HEK293T (cell line): ENCODE measurements at regions not wholly inside any gene's neighbourhood (a gene's known extent, or its start where the extent isn't known, plus 50 kb on each side); places are given as distances from the start of the nearest gene placed in this dataset.

Experiments
- ARNT ChIP-seq: fragments of 450-650 bp; IDR thresholded peaks from 2 replicates; pipeline ENCODE4 v1.6.1; 2017; ENCODE audit warnings: mild to moderate bottlenecking
- BHLHE40 ChIP-seq: fragments of 450-650 bp; IDR thresholded peaks from 2 replicates; pipeline ENCODE4 v1.6.1; 2016; ENCODE audit warnings: mild to moderate bottlenecking, moderate library complexity, borderline replicate concordance
- CTBP1 ChIP-seq: fragments of 450-650 bp; IDR thresholded peaks from 2 replicates; pipeline ENCODE4 v1.6.1; 2016; ENCODE audit warnings: borderline replicate concordance
- ELF4 ChIP-seq: fragments of 450-650 bp; IDR thresholded peaks from 2 replicates; pipeline ENCODE4 v1.6.1; 2017; ENCODE audit warnings: antibody characterized with exemption
- FOXA1 ChIP-seq: fragments of 450-650 bp; IDR thresholded peaks from 2 replicates; pipeline ENCODE4 v1.6.1; 2016; ENCODE audit warnings: mild to moderate bottlenecking
- FOXK2 ChIP-seq: fragments of 450-650 bp; IDR thresholded peaks from 2 replicates; pipeline ENCODE4 v1.6.1; 2016; ENCODE audit warnings: mild to moderate bottlenecking
- FOXM1 ChIP-seq: fragments of 450-650 bp; IDR thresholded peaks from 2 replicates; pipeline ENCODE4 v1.6.1; 2017; ENCODE audit warnings: mild to moderate bottlenecking, borderline replicate concordance
- HDGF ChIP-seq: fragments of 450-650 bp; IDR thresholded peaks from 2 replicates; pipeline ENCODE4 v1.6.1; 2017; ENCODE audit warnings: antibody characterized with exemption, borderline replicate concordance
- NFRKB ChIP-seq: fragments of 450-650 bp; IDR thresholded peaks from 2 replicates; pipeline ENCODE4 v1.6.1; 2016; ENCODE audit warnings: mild to moderate bottlenecking, moderate library complexity
- SP1 ChIP-seq: fragments of 450-650 bp; IDR thresholded peaks from 2 replicates; pipeline ENCODE4 v1.6.1; 2017
- SUZ12 ChIP-seq: fragments of 450-650 bp; IDR thresholded peaks from 2 replicates; pipeline ENCODE4 v1.6.1; 2016; ENCODE audit warnings: mild to moderate bottlenecking
- TARDBP ChIP-seq: fragments of 450-650 bp; IDR thresholded peaks from 2 replicates; pipeline ENCODE4 v1.6.1; 2016
- ZNF384 ChIP-seq: fragments of 450-650 bp; IDR thresholded peaks from 2 replicates; pipeline ENCODE4 v1.6.1; 2016
- TF ChIP-seq, protein P1 (sequence below): fragments of 450-650 bp; IDR thresholded peaks from 2 replicates; pipeline ENCODE4 v1.6.1; 2016

DNA sequence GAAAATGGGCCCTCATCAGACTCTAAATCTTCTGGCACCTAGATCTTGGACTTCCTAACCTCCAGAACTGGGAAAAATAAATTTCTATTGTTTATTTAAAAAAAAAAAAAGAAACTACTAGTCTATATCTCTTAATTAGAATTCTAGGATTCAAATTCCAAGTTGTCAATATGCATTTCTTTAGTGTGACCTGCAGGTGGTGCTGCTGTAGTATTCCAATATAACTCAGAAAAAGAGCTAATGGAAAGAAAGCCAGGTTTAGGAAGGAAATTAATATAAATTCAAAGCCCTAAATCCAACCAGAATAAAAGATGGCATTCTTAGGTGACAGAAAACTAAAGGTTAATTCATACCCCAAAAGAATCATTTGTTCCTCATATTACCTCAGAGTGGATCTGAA, 80.0 kb upstream of the NALF2 start:
- TF ChIP-seq FOXK2, result no peak
- no peak for TF ChIP-seq BHLHE40
- TF ChIP-seq NFRKB, result no peak
- TF ChIP-seq FOXA1, result no peak
- no peak for TF ChIP-seq HDGF
- TF ChIP-seq ZNF384, result no peak
- TF ChIP-seq ARNT, result no peak
- TF ChIP-seq SP1, result no peak
- no peak for TF ChIP-seq FOXM1
- no peak for TF ChIP-seq TARDBP
- TF ChIP-seq, protein P1, sequence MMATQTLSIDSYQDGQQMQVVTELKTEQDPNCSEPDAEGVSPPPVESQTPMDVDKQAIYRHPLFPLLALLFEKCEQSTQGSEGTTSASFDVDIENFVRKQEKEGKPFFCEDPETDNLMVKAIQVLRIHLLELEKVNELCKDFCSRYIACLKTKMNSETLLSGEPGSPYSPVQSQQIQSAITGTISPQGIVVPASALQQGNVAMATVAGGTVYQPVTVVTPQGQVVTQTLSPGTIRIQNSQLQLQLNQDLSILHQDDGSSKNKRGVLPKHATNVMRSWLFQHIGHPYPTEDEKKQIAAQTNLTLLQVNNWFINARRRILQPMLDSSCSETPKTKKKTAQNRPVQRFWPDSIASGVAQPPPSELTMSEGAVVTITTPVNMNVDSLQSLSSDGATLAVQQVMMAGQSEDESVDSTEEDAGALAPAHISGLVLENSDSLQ, result no peak
- TF ChIP-seq SUZ12, result no peak
- TF ChIP-seq ELF4, result no peak
- no peak for TF ChIP-seq CTBP1
